PC-3 (cell line): ENCODE measurements at regions not wholly inside any gene's neighbourhood (a gene's known extent, or its start where the extent isn't known, plus 50 kb on each side); places are given as distances from the start of the nearest gene placed in this dataset.

Experiments used
- ATAC-seq: fragments of 200-7000 bp; cut with Tn5 transposase; 2 replicates; pipeline ENCODE4 v1.9.1; 2020; ENCODE audit warnings: mild to moderate bottlenecking, moderate library complexity
- BruUV-seq: library from RNA; stranded (reverse); fragments of 400-500 nt; replicated peaks from 2 replicates; lab custom pipeline; 2021; lab: Mats Ljungman, UMichigan
- CTCF ChIA-PET: fragments of 300-600 bp; sonication (Branson Sonifier 250); formaldehyde crosslinking; loops from one replicate; lab custom pipeline; 2022; ENCODE audit warnings: antibody characterized with exemption; lab: Charles Lee
- POLR2A ChIA-PET: fragments of 300-600 bp; sonication (Branson Sonifier 250); formaldehyde crosslinking; loops from one replicate; lab custom pipeline; 2022; ENCODE audit warnings: antibody characterized with exemption; ENCODE audit not compliant: unreplicated experiment; lab: Charles Lee
- DNase-seq: peaks from one replicate; pipeline ENCODE4 v3.0.0-alpha.2; 2015
- H2AFZ ChIP-seq: fragments of 300-600 bp; sonication (generic); 2 replicates; pipeline ENCODE4 v1.6.0; 2016; ENCODE audit warnings: antibody characterized with exemption, low read length
- H3F3A ChIP-seq: fragments of 300-600 bp; sonication (generic); one replicate; pipeline ENCODE4 v1.6.0; 2017; ENCODE audit warnings: antibody characterized with exemption, low read length, control low read depth, mild to moderate bottlenecking; ENCODE audit not compliant: unreplicated experiment
- H3K27ac ChIP-seq: fragments of 300-600 bp; sonication (generic); 2 replicates; pipeline ENCODE4 v1.5.1; 2016; ENCODE audit warnings: mild to moderate bottlenecking, low read length
- H3K27me3 ChIP-seq: fragments of 300-600 bp; sonication (generic); 2 replicates; pipeline ENCODE4 v1.6.1; 2016; ENCODE audit warnings: low read length, mixed read lengths
- H3K36me3 ChIP-seq: fragments of 300-600 bp; sonication (generic); 2 replicates; pipeline ENCODE4 v1.6.1; 2016; ENCODE audit warnings: low read depth, mixed run types, low read length, mixed read lengths
- H3K4me1 ChIP-seq: fragments of 300-600 bp; sonication (generic); 2 replicates; pipeline ENCODE4 v1.5.1; 2016; ENCODE audit warnings: low read length; ENCODE audit not compliant: insufficient read depth
- H3K4me2 ChIP-seq: fragments of 300-600 bp; sonication (generic); 2 replicates; pipeline ENCODE4 v1.6.0; 2016; ENCODE audit warnings: low read length
- H3K4me3 ChIP-seq: fragments of 300-600 bp; sonication (generic); 2 replicates; pipeline ENCODE4 v1.5.1; 2016; ENCODE audit warnings: mild to moderate bottlenecking, low read length, mixed read lengths
- H3K79me2 ChIP-seq: fragments of 300-600 bp; sonication (generic); 2 replicates; pipeline ENCODE4 v1.6.1; 2017; ENCODE audit warnings: low read length, mixed read lengths
- H3K9ac ChIP-seq: fragments of 300-600 bp; sonication (generic); 2 replicates; pipeline ENCODE4 v1.6.0; 2016; ENCODE audit warnings: mild to moderate bottlenecking, low read length
- H3K9me2 ChIP-seq: fragments of 300-600 bp; sonication (generic); replicated peaks from 2 replicates; pipeline ENCODE4 v1.6.1; 2016; ENCODE audit warnings: mixed run types, low read length, mixed read lengths
- H3K9me3 ChIP-seq: fragments of 300-600 bp; sonication (generic); 2 replicates; pipeline ENCODE4 v1.6.1; 2016; ENCODE audit warnings: low read length, mixed read lengths
- H4K20me1 ChIP-seq: fragments of 300-600 bp; sonication (generic); 2 replicates; pipeline ENCODE4 v1.6.1; 2016; ENCODE audit warnings: low read length, mixed read lengths
- CTCF ChIP-seq: fragments of 300-600 bp; sonication (generic); conservative IDR thresholded peaks from 2 replicates; pipeline ENCODE4 v1.5.1; 2017; ENCODE audit warnings: antibody characterized with exemption, low read depth, mild to moderate bottlenecking, low read length
- EZH2 ChIP-seq: fragments of 300-600 bp; sonication (generic); IDR thresholded peaks from one replicate; pipeline ENCODE4 v1.6.1; 2017; ENCODE audit warnings: antibody characterized with exemption, mild to moderate bottlenecking, low read length; ENCODE audit not compliant: unreplicated experiment
- EZH2phosphoT487 ChIP-seq: fragments of 300-600 bp; sonication (generic); IDR thresholded peaks from 2 replicates; pipeline ENCODE4 v1.6.1; 2018; ENCODE audit warnings: mild to moderate bottlenecking, antibody characterized with exemption, low read length, borderline replicate concordance
- intact Hi-C: fragments of 100-400 bp; cut with micrococcal nuclease; formaldehyde crosslinking; loops from 2 replicates; pipeline ENCODE4 v1.9.0; 2023

- CTCF ChIA-PET, result no interaction called here
- ATAC-seq, result no peak
- H2AFZ ChIP-seq, result no peak overlapping the region
These were observed 200.6 kb upstream of the CNOT2 start for GRCh38 chr12:70042675-70043074.

GRCh38 chr12:70043490-70044138 lies 199.6 kb upstream of the CNOT2 start:
- DNase-seq (peak; percentile 12), ATAC-seq (peak; percentile 22; the same call in 1 of the 2 replicates)
- Histone ChIP-seq H3K4me1 (peaks cover 19% of the 10 kb centered on the region), H3K9ac (no peak overlapping the region), H3K27ac (no peak overlapping the region), H3K4me3 (no peak overlapping the region), H3F3A (no peaks in the 10 kb centered on the region), H4K20me1 (no peaks in the 10 kb centered on the region), H3K9me3 (no peaks in the 10 kb centered on the region), H3K27me3 (no peaks in the 10 kb centered on the region), H3K9me2 (no peaks in the 10 kb centered on the region), H2AFZ (no peak overlapping the region), H3K79me2 (no peaks in the 10 kb centered on the region), H3K4me2 (no peak overlapping the region), H3K36me3 (no peaks in the 10 kb centered on the region)
- intact Hi-C loops, result no loop called here
- ChIA-PET CTCF (no interaction called here), POLR2A (no interaction called here)
- BruUV-seq, result no TSS peak
- TF ChIP-seq EZH2phosphoT487 (no peak), EZH2 (no peak), CTCF (no peak)

More at GRCh38 chr12:70042675-70043074, 200.6 kb upstream of the CNOT2 start:
- H3K9me2 ChIP-seq, result no peaks in the 10 kb centered on the region
- intact Hi-C loops, result no loop called here
- no peak for TF ChIP-seq EZH2phosphoT487
- TF ChIP-seq EZH2, result no peak
- no peak for TF ChIP-seq CTCF
- H3K79me2 ChIP-seq, result no peaks in the 10 kb centered on the region
- no peaks in the 10 kb centered on the region for H3K36me3 ChIP-seq
- H3K4me2 ChIP-seq, result no peak overlapping the region
- H3K27ac ChIP-seq, result no peak overlapping the region
- no peak overlapping the region for H3K4me3 ChIP-seq
- no peaks in the 10 kb centered on the region for H3K9me3 ChIP-seq
- no peak for DNase-seq
- no TSS peak for BruUV-seq
- H4K20me1 ChIP-seq, result no peaks in the 10 kb centered on the region
- POLR2A ChIA-PET, result no interaction called here
- H3F3A ChIP-seq, result no peaks in the 10 kb centered on the region
- no peak overlapping the region for H3K9ac ChIP-seq
- peaks cover 19% of the 10 kb centered on the region for H3K4me1 ChIP-seq
- no peaks in the 10 kb centered on the region for H3K27me3 ChIP-seq

GRCh38 chr12:70044167-70044566 lies 199.1 kb upstream of the CNOT2 start:
- H4K20me1 ChIP-seq, result no peaks in the 10 kb centered on the region
- ChIA-PET CTCF (no interaction called here), POLR2A (no interaction called here)
- no peak for ATAC-seq
- no peak overlapping the region for H3K27ac ChIP-seq
- no peak overlapping the region for H3K4me3 ChIP-seq
- intact Hi-C loops, result no loop called here
- DNase-seq, result no peak
- H3K9ac ChIP-seq, result no peak overlapping the region
- H3K9me3 ChIP-seq, result no peaks in the 10 kb centered on the region
- H3F3A ChIP-seq, result no peaks in the 10 kb centered on the region
- H3K27me3 ChIP-seq, result no peaks in the 10 kb centered on the region
- peaks cover 24% of the 10 kb centered on the region for H3K4me1 ChIP-seq
- H3K9me2 ChIP-seq, result no peaks in the 10 kb centered on the region
- no TSS peak for BruUV-seq
- no peaks in the 10 kb centered on the region for H3K79me2 ChIP-seq
- H2AFZ ChIP-seq, result no peak overlapping the region
- no peaks in the 10 kb centered on the region for H3K36me3 ChIP-seq
- H3K4me2 ChIP-seq, result no peak overlapping the region
- TF ChIP-seq EZH2phosphoT487 (no peak), CTCF (no peak), EZH2 (no peak)
